ENCODE measurements at regions not wholly inside any gene's neighbourhood (a gene's known extent, or its start where the extent isn't known, plus 50 kb on each side); places are given as distances from the start of the nearest gene placed in this dataset.

- no peaks in the 10 kb centered on the region for H3K4me1 ChIP-seq (ENCODE audit: control insufficient read depth, insufficient read depth, low read length)
- no peak overlapping the region for H3K27ac ChIP-seq (ENCODE audit: extremely low read depth, low read depth, low read length)
- no peaks in the 10 kb centered on the region for H3K36me3 ChIP-seq (ENCODE audit: control insufficient read depth in 2 of 2, insufficient read depth in 1 of 2, low read length in 2 of 2)
- no peaks in the 10 kb centered on the region for H3K9me3 ChIP-seq (ENCODE audit: control insufficient read depth, insufficient read depth, low read depth, low read length)
- no peak overlapping the region for H3K4me3 ChIP-seq (ENCODE audit: low read depth, low read length)
- TF ChIP-seq ZNF585B (tag by site-specific recombination; IDR thresholded peaks at IDR 0.05) = no peak
- no peak for TF ChIP-seq ZBTB26 (tag by site-specific recombination; optimal IDR thresholded peaks at IDR 0.05)
- no peak for TF ChIP-seq ZNF791 (tag by site-specific recombination; IDR thresholded peaks at IDR 0.05)
- no peak for TF ChIP-seq ZNF350 (tag by site-specific recombination; IDR thresholded peaks at IDR 0.05)
- ChIA-PET POLR2A (no interaction called here), CTCF (no interaction called here)
These were observed 90.7 kb upstream of the DUSP10 start for GRCh38 chr1:221832617-221833016.

GRCh38 chr1:221832151-221832550 lies 90.3 kb upstream of the DUSP10 start:
- no peaks in the 10 kb centered on the region for H3K4me1 ChIP-seq (ENCODE audit: control insufficient read depth, insufficient read depth, low read length)
- ChIA-PET POLR2A (no interaction called here), CTCF (no interaction called here)
- no peak overlapping the region for H3K27ac ChIP-seq (ENCODE audit: extremely low read depth, low read depth, low read length)
- H3K36me3 ChIP-seq (ENCODE audit: control insufficient read depth in 2 of 2, insufficient read depth in 1 of 2, low read length in 2 of 2) = no peaks in the 10 kb centered on the region
- no peaks in the 10 kb centered on the region for H3K9me3 ChIP-seq (ENCODE audit: control insufficient read depth, insufficient read depth, low read depth, low read length)
- no peak overlapping the region for H3K4me3 ChIP-seq (ENCODE audit: low read depth, low read length)
- no peak for TF ChIP-seq ZNF274 (IDR thresholded peaks at IDR 0.05; ENCODE audit: low read length)
- no peak for TF ChIP-seq ZNF274 (tag by site-specific recombination; IDR thresholded peaks at IDR 0.05; ENCODE audit: borderline replicate concordance)
- TF ChIP-seq ZNF561 (tag by site-specific recombination; IDR thresholded peaks at IDR 0.05; ENCODE audit: borderline replicate concordance) = no peak
- no peak for TF ChIP-seq GLIS2 (tag by site-specific recombination; IDR thresholded peaks at IDR 0.05)
- no peak for TF ChIP-seq ZNF350 (tag by site-specific recombination; IDR thresholded peaks at IDR 0.05)
- no peak for TF ChIP-seq PBX3 (CRISPR knock-in tag; IDR thresholded peaks at IDR 0.05)
- no peak for TF ChIP-seq BCL11A (tag by site-specific recombination; IDR thresholded peaks at IDR 0.05; ENCODE audit: low read depth)
- TF ChIP-seq ZNF626 (tag by site-specific recombination; IDR thresholded peaks at IDR 0.05) = no peak

GRCh38 chr1:221829327-221830015 lies 87.6 kb upstream of the DUSP10 start:
- POLR2A ChIA-PET = interaction anchor here (0.6 kb wide), 1 partner anchor 1240 kb away, joined by 3 read pairs; no protein-coding TSS in a partner anchor
- Histone ChIP-seq H3K4me3 (ENCODE audit: low read depth, low read length) (no peak overlapping the region), H3K27ac (ENCODE audit: extremely low read depth, low read depth, low read length) (no peak overlapping the region), H3K9me3 (ENCODE audit: control insufficient read depth, insufficient read depth, low read depth, low read length) (no peaks in the 10 kb centered on the region), H3K36me3 (ENCODE audit: control insufficient read depth in 2 of 2, insufficient read depth in 1 of 2, low read length in 2 of 2) (no peaks in the 10 kb centered on the region), H3K4me1 (ENCODE audit: control insufficient read depth, insufficient read depth, low read length) (no peaks in the 10 kb centered on the region)
- no peak for TF ChIP-seq ZNF335 (tag by site-specific recombination; conservative IDR thresholded peaks at IDR 0.05)
- no peak for TF ChIP-seq ZNF626 (tag by site-specific recombination; IDR thresholded peaks at IDR 0.05)
- TF ChIP-seq ZNF449 (tag by site-specific recombination; IDR thresholded peaks at IDR 0.05) = no peak
- no peak for TF ChIP-seq ZBTB26 (tag by site-specific recombination; optimal IDR thresholded peaks at IDR 0.05)
- no peak for TF ChIP-seq SETDB1 (IDR thresholded peaks at IDR 0.05; ENCODE audit: insufficient read length, low read length)
- no peak for TF ChIP-seq ZNF169 (tag by site-specific recombination; IDR thresholded peaks at IDR 0.05)
- no peak for TF ChIP-seq MEIS1 (CRISPR knock-in tag; IDR thresholded peaks at IDR 0.05; ENCODE audit: borderline replicate concordance)
- no peak for TF ChIP-seq PRDM10 (tag by site-specific recombination; IDR thresholded peaks at IDR 0.05)
- CTCF ChIA-PET = interaction anchor here (1.2 kb wide), 1 partner anchor 11 kb away, joined by 3 read pairs; no protein-coding TSS in a partner anchor

Measured in HEK293 (cell line).